Hepatocyte (in vitro differentiated cells): ENCODE measurements at regions not wholly inside any gene's neighbourhood (a gene's known extent, or its start where the extent isn't known, plus 50 kb on each side); places are given as distances from the start of the nearest gene placed in this dataset.

Source experiments
- EZH2 ChIP-seq: fragments of 200-600 bp; sonication (generic); IDR thresholded peaks from 2 replicates; pipeline ENCODE4 v1.6.1; 2016; ENCODE audit warnings: antibody characterized with exemption, mild to moderate bottlenecking, borderline replicate concordance
- EZH2phosphoT487 ChIP-seq: fragments of 200-600 bp; sonication (generic); IDR thresholded peaks from one replicate; pipeline ENCODE4 v1.6.1; 2018; ENCODE audit warnings: antibody characterized with exemption, mild to moderate bottlenecking, low read depth, moderate library complexity; ENCODE audit not compliant: unreplicated experiment, severe bottlenecking
- TF ChIP-seq, protein P1 (sequence below): fragments of 200-600 bp; sonication (generic); IDR thresholded peaks from 2 replicates; pipeline ENCODE4 v1.5.1; 2016; ENCODE audit warnings: antibody characterized with exemption, mild to moderate bottlenecking; ENCODE audit not compliant: poor library complexity

DNA sequence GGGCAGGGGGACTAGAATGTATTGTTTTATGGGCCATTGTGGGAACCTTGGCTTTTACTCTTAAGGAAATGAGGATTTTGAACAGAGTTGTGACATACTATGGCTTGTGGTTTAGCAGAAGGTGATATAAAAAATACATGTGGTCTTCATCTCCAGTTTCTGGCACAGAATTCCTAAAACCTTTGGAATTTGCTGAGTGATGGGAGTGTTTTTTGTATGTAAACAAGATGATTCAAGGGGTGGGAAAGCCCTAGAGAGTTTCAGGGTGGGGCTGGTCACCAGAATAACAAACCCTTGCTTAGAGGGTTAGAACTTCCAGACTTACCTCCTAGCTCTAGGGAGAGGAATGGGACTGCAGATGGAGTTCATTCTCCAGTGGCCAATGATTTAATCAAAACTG is 316.1 kb downstream of the PHKB start:
- TF ChIP-seq, protein P1, sequence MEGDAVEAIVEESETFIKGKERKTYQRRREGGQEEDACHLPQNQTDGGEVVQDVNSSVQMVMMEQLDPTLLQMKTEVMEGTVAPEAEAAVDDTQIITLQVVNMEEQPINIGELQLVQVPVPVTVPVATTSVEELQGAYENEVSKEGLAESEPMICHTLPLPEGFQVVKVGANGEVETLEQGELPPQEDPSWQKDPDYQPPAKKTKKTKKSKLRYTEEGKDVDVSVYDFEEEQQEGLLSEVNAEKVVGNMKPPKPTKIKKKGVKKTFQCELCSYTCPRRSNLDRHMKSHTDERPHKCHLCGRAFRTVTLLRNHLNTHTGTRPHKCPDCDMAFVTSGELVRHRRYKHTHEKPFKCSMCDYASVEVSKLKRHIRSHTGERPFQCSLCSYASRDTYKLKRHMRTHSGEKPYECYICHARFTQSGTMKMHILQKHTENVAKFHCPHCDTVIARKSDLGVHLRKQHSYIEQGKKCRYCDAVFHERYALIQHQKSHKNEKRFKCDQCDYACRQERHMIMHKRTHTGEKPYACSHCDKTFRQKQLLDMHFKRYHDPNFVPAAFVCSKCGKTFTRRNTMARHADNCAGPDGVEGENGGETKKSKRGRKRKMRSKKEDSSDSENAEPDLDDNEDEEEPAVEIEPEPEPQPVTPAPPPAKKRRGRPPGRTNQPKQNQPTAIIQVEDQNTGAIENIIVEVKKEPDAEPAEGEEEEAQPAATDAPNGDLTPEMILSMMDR: no peak
- TF ChIP-seq EZH2 (no peak), EZH2phosphoT487 (no peak)
